ENCODE measurements at regions not wholly inside any gene's neighbourhood (a gene's known extent, or its start where the extent isn't known, plus 50 kb on each side); places are given as distances from the start of the nearest gene placed in this dataset.

DNA sequence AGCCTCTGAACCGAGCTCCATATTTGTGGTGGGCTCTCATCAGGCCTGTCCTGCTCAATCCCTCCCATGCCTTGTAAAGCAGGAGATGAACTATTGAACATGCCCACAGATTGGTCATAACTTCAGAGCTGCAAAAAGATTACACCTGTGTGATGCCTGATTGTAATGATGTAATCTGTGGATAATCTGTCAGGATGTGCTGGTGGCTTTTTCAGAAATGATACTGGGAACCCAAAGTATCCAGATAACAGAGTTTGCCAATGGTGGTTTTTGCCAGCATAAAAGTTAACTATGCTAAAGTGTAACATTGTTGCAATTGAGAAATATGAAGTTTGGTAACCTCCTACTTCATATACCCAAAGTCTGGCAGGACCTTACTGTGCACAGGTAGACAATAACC, 393.4 kb downstream of the RAPGEF2 start:
- DNase-seq (ENCODE audit: low read depth in 2 of 2): no peak
- H3K4me3 ChIP-seq (replicated peaks in 1 of 2; ENCODE audit: low read depth in 2 of 2, low read length in 2 of 2): no peak overlapping the region
- TF ChIP-seq, protein P1, sequence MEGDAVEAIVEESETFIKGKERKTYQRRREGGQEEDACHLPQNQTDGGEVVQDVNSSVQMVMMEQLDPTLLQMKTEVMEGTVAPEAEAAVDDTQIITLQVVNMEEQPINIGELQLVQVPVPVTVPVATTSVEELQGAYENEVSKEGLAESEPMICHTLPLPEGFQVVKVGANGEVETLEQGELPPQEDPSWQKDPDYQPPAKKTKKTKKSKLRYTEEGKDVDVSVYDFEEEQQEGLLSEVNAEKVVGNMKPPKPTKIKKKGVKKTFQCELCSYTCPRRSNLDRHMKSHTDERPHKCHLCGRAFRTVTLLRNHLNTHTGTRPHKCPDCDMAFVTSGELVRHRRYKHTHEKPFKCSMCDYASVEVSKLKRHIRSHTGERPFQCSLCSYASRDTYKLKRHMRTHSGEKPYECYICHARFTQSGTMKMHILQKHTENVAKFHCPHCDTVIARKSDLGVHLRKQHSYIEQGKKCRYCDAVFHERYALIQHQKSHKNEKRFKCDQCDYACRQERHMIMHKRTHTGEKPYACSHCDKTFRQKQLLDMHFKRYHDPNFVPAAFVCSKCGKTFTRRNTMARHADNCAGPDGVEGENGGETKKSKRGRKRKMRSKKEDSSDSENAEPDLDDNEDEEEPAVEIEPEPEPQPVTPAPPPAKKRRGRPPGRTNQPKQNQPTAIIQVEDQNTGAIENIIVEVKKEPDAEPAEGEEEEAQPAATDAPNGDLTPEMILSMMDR (IDR thresholded peaks at IDR 0.05; ENCODE audit: low read depth, low read length): no peak

GRCh38 chr4:159497936-159498335, 395.1 kb downstream of the RAPGEF2 start:
- no peak for DNase-seq (ENCODE audit: low read depth in 2 of 2)
- H3K4me3 ChIP-seq (replicated peaks in 1 of 2; ENCODE audit: low read depth in 2 of 2, low read length in 2 of 2): no peak overlapping the region
- TF ChIP-seq, protein P1 (IDR thresholded peaks at IDR 0.05; ENCODE audit: low read depth, low read length): no peak

DNA sequence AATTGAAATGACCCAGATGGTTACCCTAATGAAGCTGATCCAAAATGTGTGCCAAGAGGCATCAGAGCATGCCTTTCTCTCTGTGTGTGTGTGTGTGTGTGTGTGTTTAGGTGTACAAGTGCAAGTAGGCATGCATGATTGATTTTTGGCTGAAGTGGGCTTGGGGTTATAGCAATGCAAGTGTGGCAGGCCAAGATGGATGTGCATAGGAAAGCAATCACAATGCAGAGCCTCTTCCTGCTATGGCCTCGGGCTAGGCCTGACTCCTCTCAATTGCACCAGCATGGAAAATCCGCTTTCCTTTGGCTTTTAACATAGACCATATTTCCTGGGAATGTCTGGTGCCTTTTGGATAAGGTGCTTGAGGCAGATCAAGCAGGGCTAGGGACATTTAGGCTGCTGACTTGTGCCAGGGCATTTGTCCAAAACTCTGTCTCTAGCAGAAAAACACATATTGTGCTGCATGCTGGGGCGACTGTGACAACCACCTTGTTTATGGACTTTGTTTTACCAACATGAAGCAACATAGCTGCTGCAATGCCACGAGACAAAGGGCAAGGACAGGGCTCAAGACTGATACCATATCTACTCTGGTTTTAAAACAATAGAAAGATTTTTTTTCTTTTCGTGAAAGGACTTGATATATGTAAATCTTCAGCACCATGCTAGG, 395.7 kb downstream of the RAPGEF2 start:
- DNase-seq (ENCODE audit: low read depth in 2 of 2): peak in 1 of 2 donors; percentile 13
- TF ChIP-seq, protein P1 (IDR thresholded peaks at IDR 0.05; ENCODE audit: low read depth, low read length): no peak
- H3K4me3 ChIP-seq (replicated peaks in 1 of 2; ENCODE audit: low read depth in 2 of 2, low read length in 2 of 2): no peak overlapping the region

- TF ChIP-seq, protein P1 (IDR thresholded peaks at IDR 0.05; ENCODE audit: low read depth, low read length): no peak
- no peak overlapping the region for H3K4me3 ChIP-seq (replicated peaks in 1 of 2; ENCODE audit: low read depth in 2 of 2, low read length in 2 of 2)
- DNase-seq (ENCODE audit: low read depth in 2 of 2): no peak
Observed at GRCh38 chr4:159500861-159501260, 398.0 kb downstream of the RAPGEF2 start.

DNA sequence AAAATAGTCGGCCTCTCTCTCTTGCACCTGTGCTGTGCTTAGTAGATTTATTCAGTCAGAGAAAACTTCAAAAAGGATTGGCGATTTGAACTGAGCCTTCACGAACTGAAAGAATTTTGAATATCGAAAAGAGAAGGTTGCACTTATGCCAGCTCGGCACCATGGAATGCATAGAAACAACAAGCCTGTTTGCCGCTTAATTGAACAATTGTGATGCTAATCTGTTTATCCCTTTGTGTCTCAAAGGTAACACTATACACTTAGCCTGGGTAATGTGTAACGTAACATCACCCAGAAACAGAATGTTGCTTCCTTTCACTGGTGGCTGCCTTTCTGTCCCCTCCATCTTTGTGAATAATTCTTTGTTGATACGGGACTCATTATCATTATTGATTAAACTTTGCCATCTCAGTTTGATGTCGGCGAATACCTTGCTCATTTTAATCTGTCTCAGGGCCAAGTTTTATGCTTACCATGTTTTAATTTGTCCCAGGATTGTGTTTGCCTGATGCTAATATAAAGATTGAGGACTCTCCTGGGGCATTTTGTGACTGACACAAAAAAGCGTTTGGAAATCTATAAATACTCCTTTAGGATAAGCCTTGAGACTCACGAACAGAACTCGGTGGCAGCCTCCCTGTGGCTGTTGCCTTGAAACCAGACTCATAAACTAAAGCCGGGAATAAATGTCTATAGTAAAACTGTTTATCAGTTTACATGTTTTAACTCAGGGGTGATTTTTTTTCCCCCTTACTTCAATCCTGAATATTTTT, 400.5 kb downstream of the RAPGEF2 start:
- TF ChIP-seq, protein P1 (IDR thresholded peaks at IDR 0.05; ENCODE audit: low read depth, low read length): no peak
- no peak for DNase-seq (ENCODE audit: low read depth in 2 of 2)
- no peak overlapping the region for H3K4me3 ChIP-seq (replicated peaks in 1 of 2; ENCODE audit: low read depth in 2 of 2, low read length in 2 of 2)

GRCh38 chr4:159504684-159505083, 401.8 kb downstream of the RAPGEF2 start:
- TF ChIP-seq, protein P1 (IDR thresholded peaks at IDR 0.05; ENCODE audit: low read depth, low read length): no peak
- H3K4me3 ChIP-seq (replicated peaks in 1 of 2; ENCODE audit: low read depth in 2 of 2, low read length in 2 of 2): no peak overlapping the region
- peak; percentile 48 to 58 for DNase-seq (ENCODE audit: low read depth in 2 of 2)
